PC-3 (cell line): ENCODE measurements at regions not wholly inside any gene's neighbourhood (a gene's known extent, or its start where the extent isn't known, plus 50 kb on each side); places are given as distances from the start of the nearest gene placed in this dataset.

Experiments used
- ATAC-seq: fragments of 200-7000 bp; cut with Tn5 transposase; 2 replicates; pipeline ENCODE4 v1.9.1; 2020; ENCODE audit warnings: mild to moderate bottlenecking, moderate library complexity
- BruUV-seq: library from RNA; stranded (reverse); fragments of 400-500 nt; replicated peaks from 2 replicates; lab custom pipeline; 2021; lab: Mats Ljungman, UMichigan
- CTCF ChIA-PET: fragments of 300-600 bp; sonication (Branson Sonifier 250); formaldehyde crosslinking; loops from one replicate; lab custom pipeline; 2022; ENCODE audit warnings: antibody characterized with exemption; lab: Charles Lee
- POLR2A ChIA-PET: fragments of 300-600 bp; sonication (Branson Sonifier 250); formaldehyde crosslinking; loops from one replicate; lab custom pipeline; 2022; ENCODE audit warnings: antibody characterized with exemption; ENCODE audit not compliant: unreplicated experiment; lab: Charles Lee
- DNase-seq: peaks from one replicate; pipeline ENCODE4 v3.0.0-alpha.2; 2015
- H2AFZ ChIP-seq: fragments of 300-600 bp; sonication (generic); 2 replicates; pipeline ENCODE4 v1.6.0; 2016; ENCODE audit warnings: antibody characterized with exemption, low read length
- H3F3A ChIP-seq: fragments of 300-600 bp; sonication (generic); one replicate; pipeline ENCODE4 v1.6.0; 2017; ENCODE audit warnings: antibody characterized with exemption, low read length, control low read depth, mild to moderate bottlenecking; ENCODE audit not compliant: unreplicated experiment
- H3K27ac ChIP-seq: fragments of 300-600 bp; sonication (generic); 2 replicates; pipeline ENCODE4 v1.5.1; 2016; ENCODE audit warnings: mild to moderate bottlenecking, low read length
- H3K27me3 ChIP-seq: fragments of 300-600 bp; sonication (generic); 2 replicates; pipeline ENCODE4 v1.6.1; 2016; ENCODE audit warnings: low read length, mixed read lengths
- H3K36me3 ChIP-seq: fragments of 300-600 bp; sonication (generic); 2 replicates; pipeline ENCODE4 v1.6.1; 2016; ENCODE audit warnings: low read depth, mixed run types, low read length, mixed read lengths
- H3K4me1 ChIP-seq: fragments of 300-600 bp; sonication (generic); 2 replicates; pipeline ENCODE4 v1.5.1; 2016; ENCODE audit warnings: low read length; ENCODE audit not compliant: insufficient read depth
- H3K4me2 ChIP-seq: fragments of 300-600 bp; sonication (generic); 2 replicates; pipeline ENCODE4 v1.6.0; 2016; ENCODE audit warnings: low read length
- H3K4me3 ChIP-seq: fragments of 300-600 bp; sonication (generic); 2 replicates; pipeline ENCODE4 v1.5.1; 2016; ENCODE audit warnings: mild to moderate bottlenecking, low read length, mixed read lengths
- H3K79me2 ChIP-seq: fragments of 300-600 bp; sonication (generic); 2 replicates; pipeline ENCODE4 v1.6.1; 2017; ENCODE audit warnings: low read length, mixed read lengths
- H3K9ac ChIP-seq: fragments of 300-600 bp; sonication (generic); 2 replicates; pipeline ENCODE4 v1.6.0; 2016; ENCODE audit warnings: mild to moderate bottlenecking, low read length
- H3K9me2 ChIP-seq: fragments of 300-600 bp; sonication (generic); replicated peaks from 2 replicates; pipeline ENCODE4 v1.6.1; 2016; ENCODE audit warnings: mixed run types, low read length, mixed read lengths
- H3K9me3 ChIP-seq: fragments of 300-600 bp; sonication (generic); 2 replicates; pipeline ENCODE4 v1.6.1; 2016; ENCODE audit warnings: low read length, mixed read lengths
- H4K20me1 ChIP-seq: fragments of 300-600 bp; sonication (generic); 2 replicates; pipeline ENCODE4 v1.6.1; 2016; ENCODE audit warnings: low read length, mixed read lengths
- CTCF ChIP-seq: fragments of 300-600 bp; sonication (generic); conservative IDR thresholded peaks from 2 replicates; pipeline ENCODE4 v1.5.1; 2017; ENCODE audit warnings: antibody characterized with exemption, low read depth, mild to moderate bottlenecking, low read length
- EZH2 ChIP-seq: fragments of 300-600 bp; sonication (generic); IDR thresholded peaks from one replicate; pipeline ENCODE4 v1.6.1; 2017; ENCODE audit warnings: antibody characterized with exemption, mild to moderate bottlenecking, low read length; ENCODE audit not compliant: unreplicated experiment
- EZH2phosphoT487 ChIP-seq: fragments of 300-600 bp; sonication (generic); IDR thresholded peaks from 2 replicates; pipeline ENCODE4 v1.6.1; 2018; ENCODE audit warnings: mild to moderate bottlenecking, antibody characterized with exemption, low read length, borderline replicate concordance
- intact Hi-C: fragments of 100-400 bp; cut with micrococcal nuclease; formaldehyde crosslinking; loops from 2 replicates; pipeline ENCODE4 v1.9.0; 2023

DNA sequence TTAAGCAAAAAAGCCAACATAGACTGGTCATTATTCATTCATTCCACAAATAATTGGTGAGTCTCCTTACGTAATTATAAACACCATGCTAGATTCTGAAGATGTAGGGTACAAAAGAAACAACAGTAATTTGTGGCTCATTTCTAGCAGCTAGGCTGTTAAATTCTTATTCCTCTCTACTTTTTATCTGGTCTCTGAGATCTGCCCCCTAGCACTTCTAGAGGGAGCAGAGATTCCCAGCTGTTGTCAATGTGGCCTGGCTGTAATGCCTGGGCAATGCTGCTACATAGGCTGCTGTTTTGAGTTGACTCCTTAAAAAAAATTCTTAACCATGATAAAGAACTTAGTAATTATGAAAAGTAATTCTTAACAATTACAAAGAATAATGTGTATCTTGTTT, 434.9 kb upstream of the THRB start:
- H3K9me2 ChIP-seq: no peaks in the 10 kb centered on the region
- H3F3A ChIP-seq: no peaks in the 10 kb centered on the region
- ATAC-seq (no peak), DNase-seq (no peak)
- H3K9ac ChIP-seq: no peak overlapping the region
- no peaks in the 10 kb centered on the region for H3K9me3 ChIP-seq
- no peak overlapping the region for H2AFZ ChIP-seq
- H3K4me2 ChIP-seq: no peak overlapping the region
- TF ChIP-seq CTCF (no peak), EZH2phosphoT487 (no peak), EZH2 (no peak)
- no peak overlapping the region for H3K4me3 ChIP-seq
- H4K20me1 ChIP-seq: no peaks in the 10 kb centered on the region
- POLR2A ChIA-PET: no interaction called here
- CTCF ChIA-PET: no interaction called here
- H3K79me2 ChIP-seq: no peaks in the 10 kb centered on the region
- intact Hi-C loops: no loop called here
- no TSS peak for BruUV-seq
- no peaks in the 10 kb centered on the region for H3K4me1 ChIP-seq
- H3K27ac ChIP-seq: no peak overlapping the region
- H3K36me3 ChIP-seq: no peaks in the 10 kb centered on the region
- peaks cover 73% of the 10 kb centered on the region for H3K27me3 ChIP-seq

DNA sequence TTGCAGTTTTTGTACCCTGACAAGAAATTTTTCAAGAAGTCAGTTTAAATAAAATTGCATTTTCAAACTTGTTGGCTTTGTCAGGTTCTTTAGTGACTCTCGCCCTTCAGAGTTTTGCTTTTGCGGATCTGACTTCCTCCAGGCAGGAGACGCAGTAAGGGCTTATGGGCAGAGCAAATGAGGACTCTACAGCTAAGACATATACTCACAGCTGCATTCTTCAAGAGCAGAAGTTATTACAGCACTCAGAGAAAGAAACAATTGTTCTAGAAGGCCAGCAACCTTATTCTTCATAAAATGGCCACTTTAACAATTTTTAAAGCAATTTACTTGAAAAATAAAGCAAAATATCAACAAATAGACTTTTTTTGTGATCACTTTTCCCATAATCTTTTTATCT, 438.8 kb upstream of the THRB start:
- Histone ChIP-seq H4K20me1 (no peaks in the 10 kb centered on the region), H3K4me1 (no peaks in the 10 kb centered on the region), H2AFZ (no peak overlapping the region), H3K4me3 (no peak overlapping the region), H3K9me2 (no peaks in the 10 kb centered on the region), H3F3A (no peaks in the 10 kb centered on the region), H3K79me2 (no peaks in the 10 kb centered on the region), H3K4me2 (no peak overlapping the region), H3K9me3 (no peaks in the 10 kb centered on the region), H3K36me3 (no peaks in the 10 kb centered on the region), H3K27ac (no peak overlapping the region), H3K27me3 (peaks cover 61% of the 10 kb centered on the region), H3K9ac (no peak overlapping the region)
- DNase-seq: no peak
- ATAC-seq: no peak
- no TSS peak for BruUV-seq
- TF ChIP-seq EZH2 (no peak), EZH2phosphoT487 (no peak), CTCF (no peak)
- ChIA-PET CTCF (no interaction called here), POLR2A (no interaction called here)
- intact Hi-C loops: no loop called here

DNA sequence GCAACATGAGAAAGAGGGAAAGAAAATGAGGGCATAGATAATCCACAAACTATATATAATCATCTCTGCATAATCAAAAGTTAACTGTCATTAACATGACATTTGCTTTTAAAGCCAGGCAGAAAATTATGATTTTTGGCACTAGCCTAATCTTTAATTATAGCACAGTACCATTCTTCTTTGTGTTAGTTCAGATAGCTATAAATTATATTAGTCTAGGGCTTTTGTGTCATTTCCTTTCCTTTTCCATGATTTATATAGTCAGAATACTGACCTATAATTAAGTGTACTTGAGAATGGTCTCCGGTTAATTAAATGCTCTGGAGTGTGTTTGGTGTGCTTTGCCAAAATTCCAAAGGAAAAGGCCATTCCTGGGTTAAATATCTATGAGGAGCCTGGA, 441.9 kb upstream of the THRB start:
- no peaks in the 10 kb centered on the region for H3K4me1 ChIP-seq
- H4K20me1 ChIP-seq: no peaks in the 10 kb centered on the region
- BruUV-seq: no TSS peak
- H3K4me2 ChIP-seq: no peak overlapping the region
- no peak overlapping the region for H3K9ac ChIP-seq
- TF ChIP-seq EZH2phosphoT487: no peak
- TF ChIP-seq CTCF: no peak
- no peak for TF ChIP-seq EZH2
- H3K36me3 ChIP-seq: no peaks in the 10 kb centered on the region
- H3K27ac ChIP-seq: no peak overlapping the region
- no peaks in the 10 kb centered on the region for H3F3A ChIP-seq
- H2AFZ ChIP-seq: no peak overlapping the region
- ATAC-seq: no peak
- CTCF ChIA-PET: no interaction called here
- no peak overlapping the region for H3K4me3 ChIP-seq
- POLR2A ChIA-PET: no interaction called here
- no peaks in the 10 kb centered on the region for H3K79me2 ChIP-seq
- H3K9me2 ChIP-seq: no peaks in the 10 kb centered on the region
- intact Hi-C loops: no loop called here
- H3K9me3 ChIP-seq: no peaks in the 10 kb centered on the region
- H3K27me3 ChIP-seq: peaks cover 70% of the 10 kb centered on the region
- DNase-seq: no peak
